GM23338 (cell line): ENCODE measurements at regions not wholly inside any gene's neighbourhood (a gene's known extent, or its start where the extent isn't known, plus 50 kb on each side); places are given as distances from the start of the nearest gene placed in this dataset.

Experiments used
- ATAC-seq: fragments of 200-7000 bp; cut with Tn5 transposase; 3 replicates; pipeline ENCODE4 v1.9.1; 2020
- DNase-seq: peaks from one replicate; pipeline ENCODE4 v3.0.0-alpha.2; 2015; ENCODE audit warnings: low spot score
- H2AFZ ChIP-seq: fragments of 200-600 bp; sonication (generic); 2 replicates; pipeline ENCODE4 v1.8.0; 2016; ENCODE audit warnings: antibody characterized with exemption, mild to moderate bottlenecking, moderate library complexity
- H3F3A ChIP-seq: fragments of 200-600 bp; sonication (generic); replicated peaks from 2 replicates; pipeline ENCODE4 v1.8.0; 2017; ENCODE audit warnings: antibody characterized with exemption, mixed run types, low read depth
- H3K27ac ChIP-seq: fragments of 200-600 bp; sonication (generic); 2 replicates; pipeline ENCODE4 v1.6.1; 2016; ENCODE audit warnings: low read depth
- H3K27me3 ChIP-seq: fragments of 200-600 bp; sonication (generic); 2 replicates; pipeline ENCODE4 v1.8.0; 2016; ENCODE audit warnings: mild to moderate bottlenecking, mixed run types, moderate library complexity; ENCODE audit not compliant: insufficient read depth
- H3K36me3 ChIP-seq: fragments of 200-600 bp; sonication (generic); 2 replicates; pipeline ENCODE4 v1.8.0; 2016; ENCODE audit warnings: mild to moderate bottlenecking; ENCODE audit not compliant: insufficient read depth
- H3K4me1 ChIP-seq: fragments of 200-600 bp; sonication (generic); 2 replicates; pipeline ENCODE4 v1.8.0; 2016; ENCODE audit warnings: mild to moderate bottlenecking, moderate library complexity; ENCODE audit not compliant: insufficient read depth
- H3K4me2 ChIP-seq: fragments of 200-600 bp; sonication (generic); 2 replicates; pipeline ENCODE4 v1.7.1; 2017; ENCODE audit warnings: mixed run types
- H3K4me3 ChIP-seq: fragments of 200-600 bp; sonication (generic); 2 replicates; pipeline ENCODE4 v1.6.1; 2016; ENCODE audit warnings: mixed run types
- H3K79me2 ChIP-seq: fragments of 200-600 bp; sonication (generic); replicated peaks from 2 replicates; pipeline ENCODE4 v1.8.0; 2017; ENCODE audit warnings: mild to moderate bottlenecking; ENCODE audit not compliant: insufficient read depth
- H3K9me2 ChIP-seq: fragments of 200-600 bp; sonication (generic); 2 replicates; pipeline ENCODE4 v1.8.0; 2017; ENCODE audit not compliant: insufficient read depth
- H4K20me1 ChIP-seq: fragments of 200-600 bp; sonication (generic); replicated peaks from 2 replicates; pipeline ENCODE4 v1.8.0; 2017; ENCODE audit warnings: mild to moderate bottlenecking; ENCODE audit not compliant: insufficient read depth
- H3K27ac Mint-ChIP-seq: 2 replicates; pipeline ENCODE4 v1.8.0; 2020; ENCODE audit warnings: inconsistent platforms, mild to moderate bottlenecking, moderate library complexity, mixed read lengths
- H3K27me3 Mint-ChIP-seq: 3 replicates; pipeline ENCODE4 v1.8.0; 2022; ENCODE audit warnings: low read depth, mild to moderate bottlenecking, moderate library complexity, mixed read lengths, inconsistent platforms; ENCODE audit not compliant: insufficient read depth, poor library complexity
- H3K36me3 Mint-ChIP-seq: 3 replicates; pipeline ENCODE4 v1.8.0; 2021; ENCODE audit warnings: low read depth, mild to moderate bottlenecking, inconsistent platforms, moderate library complexity, mixed read lengths
- H3K4me1 Mint-ChIP-seq: 3 replicates; pipeline ENCODE4 v1.8.0; 2020; ENCODE audit warnings: mild to moderate bottlenecking, inconsistent platforms, mixed read lengths
- H3K4me3 Mint-ChIP-seq: 3 replicates; pipeline ENCODE4 v1.8.0; 2021; ENCODE audit warnings: moderate library complexity, mild to moderate bottlenecking, inconsistent platforms, mixed read lengths
- H3K9me3 Mint-ChIP-seq: 3 replicates; pipeline ENCODE4 v1.8.0; 2020; ENCODE audit warnings: moderate library complexity, mild to moderate bottlenecking, inconsistent platforms, mixed read lengths
- STAT1 ChIP-seq: IDR thresholded peaks from one replicate; pipeline ENCODE4 v1.6.1; 2016; ENCODE audit warnings: antibody characterized with exemption; ENCODE audit not compliant: unreplicated experiment
- TF ChIP-seq, protein P1 (sequence below): IDR thresholded peaks from 2 replicates; pipeline ENCODE4 v1.6.1; 2016; ENCODE audit warnings: antibody characterized with exemption
- TF ChIP-seq, protein P2 (sequence below), 2 experiments: fragments of 200-600 bp in 1 of 2; sonication (generic) in 1 of 2; conservative IDR thresholded peaks; 2 replicates each; pipeline versions ENCODE4 v1.5.1 to v1.6.1; 2016 to 2017; ENCODE audit warnings: antibody characterized with exemption in 2 of 2, low read depth in 2 of 2, mild to moderate bottlenecking in 2 of 2, moderate library complexity in 1 of 2

DNA sequence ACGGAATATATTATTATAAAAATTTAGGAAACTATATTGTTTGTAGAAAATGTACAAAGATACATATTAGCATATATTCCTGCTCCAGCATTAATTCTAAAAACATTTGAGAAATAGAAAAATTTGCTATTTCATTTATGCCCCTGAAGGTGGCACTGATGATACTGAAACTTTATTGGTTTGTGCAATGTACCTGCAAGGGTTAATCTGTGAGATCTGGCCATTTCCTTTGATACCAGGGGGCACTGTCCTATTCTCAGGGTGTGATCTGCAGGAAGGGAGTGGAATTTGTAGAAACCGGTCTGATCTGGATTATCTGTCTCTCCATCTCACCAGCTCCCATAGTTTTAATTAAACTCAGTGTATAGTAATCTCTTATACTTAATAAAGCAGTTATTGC is 625.1 kb upstream of the IMPG1 start:
- TF ChIP-seq, protein P1, sequence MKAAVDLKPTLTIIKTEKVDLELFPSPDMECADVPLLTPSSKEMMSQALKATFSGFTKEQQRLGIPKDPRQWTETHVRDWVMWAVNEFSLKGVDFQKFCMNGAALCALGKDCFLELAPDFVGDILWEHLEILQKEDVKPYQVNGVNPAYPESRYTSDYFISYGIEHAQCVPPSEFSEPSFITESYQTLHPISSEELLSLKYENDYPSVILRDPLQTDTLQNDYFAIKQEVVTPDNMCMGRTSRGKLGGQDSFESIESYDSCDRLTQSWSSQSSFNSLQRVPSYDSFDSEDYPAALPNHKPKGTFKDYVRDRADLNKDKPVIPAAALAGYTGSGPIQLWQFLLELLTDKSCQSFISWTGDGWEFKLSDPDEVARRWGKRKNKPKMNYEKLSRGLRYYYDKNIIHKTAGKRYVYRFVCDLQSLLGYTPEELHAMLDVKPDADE: no peak
- TF ChIP-seq, protein P2, sequence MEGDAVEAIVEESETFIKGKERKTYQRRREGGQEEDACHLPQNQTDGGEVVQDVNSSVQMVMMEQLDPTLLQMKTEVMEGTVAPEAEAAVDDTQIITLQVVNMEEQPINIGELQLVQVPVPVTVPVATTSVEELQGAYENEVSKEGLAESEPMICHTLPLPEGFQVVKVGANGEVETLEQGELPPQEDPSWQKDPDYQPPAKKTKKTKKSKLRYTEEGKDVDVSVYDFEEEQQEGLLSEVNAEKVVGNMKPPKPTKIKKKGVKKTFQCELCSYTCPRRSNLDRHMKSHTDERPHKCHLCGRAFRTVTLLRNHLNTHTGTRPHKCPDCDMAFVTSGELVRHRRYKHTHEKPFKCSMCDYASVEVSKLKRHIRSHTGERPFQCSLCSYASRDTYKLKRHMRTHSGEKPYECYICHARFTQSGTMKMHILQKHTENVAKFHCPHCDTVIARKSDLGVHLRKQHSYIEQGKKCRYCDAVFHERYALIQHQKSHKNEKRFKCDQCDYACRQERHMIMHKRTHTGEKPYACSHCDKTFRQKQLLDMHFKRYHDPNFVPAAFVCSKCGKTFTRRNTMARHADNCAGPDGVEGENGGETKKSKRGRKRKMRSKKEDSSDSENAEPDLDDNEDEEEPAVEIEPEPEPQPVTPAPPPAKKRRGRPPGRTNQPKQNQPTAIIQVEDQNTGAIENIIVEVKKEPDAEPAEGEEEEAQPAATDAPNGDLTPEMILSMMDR (conservative IDR thresholded peaks at IDR 0.05; ENCODE audit: low read depth in 2 of 2): peak; percentile 44 to 55; a peak in 3 of 4 replicates
- Histone ChIP-seq H3K36me3 (no peaks in the 10 kb centered on the region), H2AFZ (no peak overlapping the region), H3F3A (no peaks in the 10 kb centered on the region), H3K27me3 (no peaks in the 10 kb centered on the region), H3K4me1 (no peaks in the 10 kb centered on the region; the same call in 1 of the 2 replicates), H3K4me3 (no peak overlapping the region), H3K79me2 (no peaks in the 10 kb centered on the region), H3K4me2 (no peak overlapping the region), H3K9me2 (no peaks in the 10 kb centered on the region), H4K20me1 (no peaks in the 10 kb centered on the region), H3K27ac (no peak overlapping the region)
- H3K9me3 Mint-ChIP-seq: no peaks in the 10 kb centered on the region
- H3K27ac Mint-ChIP-seq: no peak overlapping the region
- DNase-seq (peak; percentile 67), ATAC-seq (peak; percentile 52)
- H3K4me3 Mint-ChIP-seq: no peak overlapping the region
- no peaks in the 10 kb centered on the region for H3K36me3 Mint-ChIP-seq
- no peaks in the 10 kb centered on the region for H3K27me3 Mint-ChIP-seq
- H3K4me1 Mint-ChIP-seq: peaks cover 7% of the 10 kb centered on the region; the same call in 2 of the 3 replicates

DNA sequence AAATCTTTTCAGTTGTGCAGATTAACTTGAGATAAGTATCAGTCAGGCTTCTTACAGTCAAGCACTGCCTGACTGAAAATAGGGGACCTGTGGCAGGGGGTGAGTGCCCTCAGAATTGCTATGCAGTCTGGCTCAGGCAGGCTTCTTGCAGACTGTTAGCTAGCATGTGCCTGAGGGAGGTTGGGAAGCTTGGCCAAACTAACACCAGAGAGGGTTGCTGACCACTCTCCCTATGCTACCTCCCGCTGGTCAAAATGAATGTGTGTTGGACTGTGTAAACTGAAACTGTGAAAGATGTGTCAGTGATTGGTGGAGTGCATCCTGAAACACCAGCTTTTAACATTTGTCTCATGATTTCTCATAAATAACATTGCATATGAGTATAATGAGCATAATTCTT is 622.3 kb upstream of the IMPG1 start:
- Histone ChIP-seq H2AFZ (no peak overlapping the region), H3F3A (no peaks in the 10 kb centered on the region), H3K4me1 (no peaks in the 10 kb centered on the region; the same call in 1 of the 2 replicates), H3K27ac (no peak overlapping the region), H3K4me3 (no peak overlapping the region), H3K36me3 (no peaks in the 10 kb centered on the region), H3K27me3 (no peaks in the 10 kb centered on the region), H3K4me2 (no peak overlapping the region), H3K79me2 (no peaks in the 10 kb centered on the region), H4K20me1 (no peaks in the 10 kb centered on the region; the same call in 1 of the 2 replicates), H3K9me2 (no peaks in the 10 kb centered on the region)
- Mint-ChIP-seq H3K9me3 (no peaks in the 10 kb centered on the region), H3K36me3 (no peaks in the 10 kb centered on the region), H3K4me3 (no peak overlapping the region), H3K27ac (no peak overlapping the region), H3K27me3 (no peaks in the 10 kb centered on the region), H3K4me1 (peaks cover 5% of the 10 kb centered on the region; the same call in 2 of the 3 replicates)
- no peak for TF ChIP-seq STAT1
- TF ChIP-seq, protein P1: no peak
- TF ChIP-seq, protein P2 (conservative IDR thresholded peaks at IDR 0.05; ENCODE audit: low read depth in 2 of 2): no peak
- peak; percentile 35; the same call in 1 of the 3 replicates for ATAC-seq
- no peak for DNase-seq
